ENCODE measurements at regions not wholly inside any gene's neighbourhood (a gene's known extent, or its start where the extent isn't known, plus 50 kb on each side); places are given as distances from the start of the nearest gene placed in this dataset.

DNA sequence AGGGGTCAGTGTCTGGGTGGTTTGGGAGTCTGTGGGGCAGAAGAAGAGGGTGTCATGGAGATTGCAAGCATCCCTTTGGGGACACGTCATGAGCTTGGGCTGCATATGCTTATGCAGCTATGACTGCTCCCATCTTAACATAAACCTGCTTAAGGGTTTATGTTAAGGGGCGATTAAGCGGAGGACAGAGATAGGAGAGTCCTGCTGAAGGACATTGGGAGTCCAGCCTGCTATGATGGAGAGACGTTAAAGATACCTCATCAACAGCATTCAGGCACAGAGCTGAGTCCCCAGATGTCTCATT lies 76.8 kb upstream of the AKR1E2 start:
- TF ChIP-seq, protein P1, sequence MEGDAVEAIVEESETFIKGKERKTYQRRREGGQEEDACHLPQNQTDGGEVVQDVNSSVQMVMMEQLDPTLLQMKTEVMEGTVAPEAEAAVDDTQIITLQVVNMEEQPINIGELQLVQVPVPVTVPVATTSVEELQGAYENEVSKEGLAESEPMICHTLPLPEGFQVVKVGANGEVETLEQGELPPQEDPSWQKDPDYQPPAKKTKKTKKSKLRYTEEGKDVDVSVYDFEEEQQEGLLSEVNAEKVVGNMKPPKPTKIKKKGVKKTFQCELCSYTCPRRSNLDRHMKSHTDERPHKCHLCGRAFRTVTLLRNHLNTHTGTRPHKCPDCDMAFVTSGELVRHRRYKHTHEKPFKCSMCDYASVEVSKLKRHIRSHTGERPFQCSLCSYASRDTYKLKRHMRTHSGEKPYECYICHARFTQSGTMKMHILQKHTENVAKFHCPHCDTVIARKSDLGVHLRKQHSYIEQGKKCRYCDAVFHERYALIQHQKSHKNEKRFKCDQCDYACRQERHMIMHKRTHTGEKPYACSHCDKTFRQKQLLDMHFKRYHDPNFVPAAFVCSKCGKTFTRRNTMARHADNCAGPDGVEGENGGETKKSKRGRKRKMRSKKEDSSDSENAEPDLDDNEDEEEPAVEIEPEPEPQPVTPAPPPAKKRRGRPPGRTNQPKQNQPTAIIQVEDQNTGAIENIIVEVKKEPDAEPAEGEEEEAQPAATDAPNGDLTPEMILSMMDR (IDR thresholded peaks at IDR 0.05; ENCODE audit: low read depth, low read length) = no peak
- no peak for DNase-seq (ENCODE audit: extremely low read depth, low read depth)

DNA sequence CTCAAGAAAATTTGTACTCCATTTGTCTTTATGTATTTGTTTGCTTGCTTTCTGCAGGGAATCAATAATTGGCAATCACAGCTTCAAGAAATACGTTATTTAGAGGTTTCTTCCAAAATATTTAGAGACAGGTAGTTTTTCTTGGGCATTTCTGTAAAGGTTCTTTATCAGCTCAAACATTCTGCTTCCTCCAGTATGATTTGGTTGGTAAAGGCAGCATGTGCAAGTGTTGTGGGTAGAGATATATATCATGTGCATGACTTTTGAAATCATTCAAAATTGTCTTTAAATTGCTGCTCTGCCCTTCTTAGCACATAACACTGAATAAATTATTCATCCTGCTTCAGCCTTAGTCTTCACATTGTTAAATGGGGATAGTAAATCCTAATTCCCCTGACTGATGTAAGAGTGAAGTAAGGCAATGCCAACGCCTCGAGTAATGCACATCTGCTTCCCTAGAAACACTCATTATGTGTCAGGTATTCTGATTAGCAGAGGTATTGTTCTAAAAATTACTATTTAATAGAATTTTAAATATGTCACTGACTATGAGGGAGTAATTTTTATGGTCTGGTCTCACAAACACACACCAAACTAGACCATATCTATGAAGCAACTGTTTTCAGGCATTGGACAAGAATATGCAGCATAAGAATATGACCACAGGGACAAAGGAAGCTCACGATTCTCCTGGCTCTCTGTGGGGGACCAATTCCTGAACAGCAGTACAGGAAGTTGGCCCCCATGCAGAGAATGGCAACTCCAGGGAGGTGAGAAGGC lies 77.3 kb upstream of the AKR1E2 start:
- no peak for DNase-seq (ENCODE audit: extremely low read depth, low read depth)
- TF ChIP-seq, protein P1 (IDR thresholded peaks at IDR 0.05; ENCODE audit: low read depth, low read length) = no peak

DNA sequence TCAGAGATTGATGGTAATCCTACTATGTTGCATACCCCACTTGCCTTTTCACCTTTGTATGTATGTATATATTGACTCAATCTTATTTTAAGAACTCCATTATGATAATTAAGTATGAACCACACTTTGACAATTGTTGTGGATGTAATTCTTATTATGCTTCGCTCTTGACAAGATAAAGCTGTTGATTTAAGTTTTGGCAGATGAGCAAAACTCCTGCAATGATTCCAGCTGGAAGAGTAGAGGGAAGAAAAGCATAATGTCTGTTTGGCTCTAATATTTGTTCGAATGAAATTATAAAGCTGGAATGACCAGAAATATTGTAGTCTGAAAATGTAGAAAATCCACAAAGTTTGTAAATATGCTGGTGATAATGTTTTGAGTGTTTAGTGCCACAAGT lies 83.8 kb upstream of the AKR1E2 start:
- TF ChIP-seq, protein P1 (IDR thresholded peaks at IDR 0.05; ENCODE audit: low read depth, low read length) = no peak
- no peak for DNase-seq (ENCODE audit: extremely low read depth, low read depth)

DNA sequence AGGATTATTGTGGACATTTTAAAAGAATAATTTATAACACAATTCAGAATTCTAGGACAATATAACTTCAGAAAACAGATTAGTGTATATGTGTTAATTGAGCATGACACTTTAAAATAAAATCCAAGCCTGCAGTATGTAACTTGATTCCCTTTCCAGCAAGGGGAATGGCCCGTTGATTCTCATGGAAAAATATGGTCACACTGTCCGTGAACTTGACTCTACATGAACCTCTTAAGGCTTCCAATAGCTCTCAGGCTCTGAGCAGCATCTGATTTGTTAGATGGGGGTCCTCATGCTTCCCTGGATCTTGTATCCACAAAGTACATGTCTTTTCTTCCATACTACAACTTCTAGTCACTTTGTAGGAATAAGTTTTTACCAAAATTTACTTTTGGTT lies 85.5 kb upstream of the AKR1E2 start:
- TF ChIP-seq, protein P1 (IDR thresholded peaks at IDR 0.05; ENCODE audit: low read depth, low read length) = no peak
- DNase-seq (ENCODE audit: extremely low read depth, low read depth) = no peak

DNA sequence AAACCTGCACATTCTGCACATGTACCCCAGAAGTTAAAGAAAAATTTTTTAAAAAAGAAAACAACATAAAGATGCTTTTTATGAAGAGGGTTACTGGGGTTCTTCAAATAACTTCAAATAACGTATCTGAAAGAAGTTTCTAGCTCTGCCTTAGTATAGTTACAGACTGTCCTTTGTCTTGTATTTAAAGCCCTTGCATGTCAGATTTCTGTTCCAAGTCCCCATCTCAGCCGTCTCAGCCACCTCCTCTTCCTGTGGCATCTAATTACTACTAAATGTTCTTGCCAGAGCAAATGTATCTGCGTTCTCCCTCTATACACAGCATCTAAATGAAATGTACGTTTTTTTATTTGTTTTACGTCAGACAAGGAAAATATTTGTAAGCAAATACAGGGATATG lies 89.4 kb upstream of the AKR1E2 start:
- DNase-seq (ENCODE audit: extremely low read depth, low read depth) = no peak
- TF ChIP-seq, protein P1 (IDR thresholded peaks at IDR 0.05; ENCODE audit: low read depth, low read length) = no peak

DNA sequence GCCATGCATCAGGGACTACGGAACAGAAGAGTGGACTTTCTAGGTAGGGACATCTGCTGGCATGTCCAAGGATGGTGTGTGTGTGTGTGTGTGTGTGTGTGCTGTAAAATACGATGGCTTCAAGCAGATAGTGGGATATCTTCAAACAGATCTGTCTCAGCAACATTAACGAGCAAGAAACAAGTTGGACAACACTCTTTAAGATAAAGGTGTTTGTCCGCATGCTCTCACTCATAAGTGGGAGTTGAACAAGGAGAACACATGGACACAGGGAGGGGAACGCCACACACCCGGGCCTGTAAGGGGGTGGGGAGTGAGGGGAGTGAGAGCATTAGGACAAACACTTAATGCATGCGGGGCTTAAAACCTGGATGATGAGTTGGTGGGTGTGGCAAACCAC lies 89.8 kb upstream of the AKR1E2 start:
- TF ChIP-seq, protein P1 (IDR thresholded peaks at IDR 0.05; ENCODE audit: low read depth, low read length) = no peak
- no peak for DNase-seq (ENCODE audit: extremely low read depth, low read depth)

DNA sequence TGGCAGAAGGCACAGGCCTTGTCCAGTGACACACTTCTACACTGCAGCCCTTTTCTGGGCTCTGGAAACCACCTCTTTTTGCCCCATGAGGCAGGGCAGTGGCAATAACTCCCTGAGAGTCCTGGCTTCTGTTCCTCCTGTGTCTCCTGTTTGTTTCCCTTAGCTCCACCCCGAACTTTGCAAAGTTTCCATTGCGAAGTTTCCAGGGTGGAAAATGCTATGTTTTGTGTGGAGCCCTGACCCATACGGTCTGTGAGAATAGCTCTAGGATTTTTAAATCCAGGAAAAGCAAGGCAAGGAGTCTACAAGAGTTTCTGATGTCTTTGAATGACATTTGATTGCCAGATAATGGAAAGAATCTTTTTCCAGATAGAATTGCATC lies 92.2 kb upstream of the AKR1E2 start:
- TF ChIP-seq, protein P1 (IDR thresholded peaks at IDR 0.05; ENCODE audit: low read depth, low read length) = no peak
- no peak for DNase-seq (ENCODE audit: extremely low read depth, low read depth)

Data from AG09319 (cell line).